Endodermal cell (in vitro differentiated cells): ENCODE measurements at regions not wholly inside any gene's neighbourhood (a gene's known extent, or its start where the extent isn't known, plus 50 kb on each side); places are given as distances from the start of the nearest gene placed in this dataset.

Source experiments
- DNase-seq: peaks from one replicate; pipeline ENCODE4 v3.0.0-alpha.2; 2017
- H3K27ac ChIP-seq: 2 replicates; pipeline ENCODE4 v1.5.1; 2013; ENCODE audit warnings: mild to moderate bottlenecking, low read depth, low read length, moderate library complexity
- H3K27me3 ChIP-seq: 2 replicates; pipeline ENCODE4 v1.6.1; 2013; ENCODE audit warnings: mild to moderate bottlenecking, low read length, moderate library complexity; ENCODE audit not compliant: insufficient read depth, control insufficient read depth, poor library complexity, severe bottlenecking
- H3K36me3 ChIP-seq: 2 replicates; pipeline ENCODE4 v1.7.0; 2013; ENCODE audit warnings: mild to moderate bottlenecking, low read length, moderate library complexity; ENCODE audit not compliant: control insufficient read depth, insufficient read depth
- H3K4me1 ChIP-seq: one replicate; pipeline ENCODE4 v1.7.0; 2013; ENCODE audit warnings: low read length; ENCODE audit not compliant: control insufficient read depth, insufficient read depth
- H3K4me3 ChIP-seq: 2 replicates; pipeline ENCODE4 v1.5.1; 2013; ENCODE audit warnings: mild to moderate bottlenecking, low read length, moderate library complexity
- H3K9ac ChIP-seq: 2 replicates; pipeline ENCODE4 v1.6.1; 2013; ENCODE audit warnings: mild to moderate bottlenecking, low read length, moderate library complexity; ENCODE audit not compliant: poor library complexity, severe bottlenecking; ENCODE audit errors: extremely low read depth
- H3K9me3 ChIP-seq: 2 replicates; pipeline ENCODE4 v1.6.1; 2013; ENCODE audit warnings: mild to moderate bottlenecking, low read length, moderate library complexity; ENCODE audit not compliant: control insufficient read depth
- H3K27ac Mint-ChIP-seq: 2 replicates; pipeline ENCODE4 v1.8.0; 2020; ENCODE audit warnings: mixed read lengths
- H3K27me3 Mint-ChIP-seq: 2 replicates; pipeline ENCODE4 v1.8.0; 2021; ENCODE audit warnings: mild to moderate bottlenecking, mixed read lengths; ENCODE audit not compliant: insufficient read depth
- H3K36me3 Mint-ChIP-seq: 2 replicates; pipeline ENCODE4 v1.8.0; 2020; ENCODE audit warnings: low read depth, mixed read lengths
- H3K4me1 Mint-ChIP-seq: 2 replicates; pipeline ENCODE4 v1.8.0; 2020; ENCODE audit warnings: mixed read lengths
- H3K4me3 Mint-ChIP-seq: 2 replicates; pipeline ENCODE4 v1.8.0; 2020; ENCODE audit warnings: mild to moderate bottlenecking, moderate library complexity, mixed read lengths
- H3K9me3 Mint-ChIP-seq: 2 replicates; pipeline ENCODE4 v1.8.0; 2020; ENCODE audit warnings: mild to moderate bottlenecking, mixed read lengths
- WGBS, 2 experiments: methylation state at CpG; one replicate each; pipeline versions ENCODE4 v1.1.5 to v1.1.7; 2013; ENCODE audit warnings: missing lambda C conversion rate in 2 of 2, mixed read lengths in 1 of 2; ENCODE audit not compliant: insufficient coverage in 1 of 2, insufficient read length in 1 of 2; 5-methylcytosine and 5-hydroxymethylcytosine counted together
- TF ChIP-seq, protein P1 (sequence below): fragments of 200-600 bp; sonication (generic); conservative IDR thresholded peaks from 2 replicates; pipeline ENCODE4 v1.5.0; 2021; ENCODE audit warnings: antibody characterized with exemption, mild to moderate bottlenecking

DNA sequence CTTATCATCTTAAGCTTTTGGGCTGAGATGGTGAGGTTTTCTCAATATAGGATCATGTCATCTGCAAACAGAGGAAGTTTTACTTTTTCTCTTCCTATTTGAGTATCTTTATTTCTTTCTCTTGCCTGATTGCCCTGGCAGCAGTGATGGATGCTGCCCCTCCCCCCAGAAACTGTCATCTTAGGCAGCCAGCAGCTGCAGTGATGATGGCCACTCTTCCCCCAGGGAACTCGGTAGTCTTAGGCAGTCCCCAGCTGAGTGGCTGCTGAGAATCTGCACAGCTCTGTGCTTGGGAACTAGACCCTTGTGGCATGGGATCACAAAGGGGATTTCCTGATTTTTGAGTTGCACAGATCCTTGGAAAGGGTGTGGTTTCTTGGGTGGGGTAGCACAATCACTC lies 791.1 kb upstream of the ALCAM start:
- Mint-ChIP-seq H3K27me3 (no peaks in the 10 kb centered on the region), H3K27ac (no peak overlapping the region)

DNA sequence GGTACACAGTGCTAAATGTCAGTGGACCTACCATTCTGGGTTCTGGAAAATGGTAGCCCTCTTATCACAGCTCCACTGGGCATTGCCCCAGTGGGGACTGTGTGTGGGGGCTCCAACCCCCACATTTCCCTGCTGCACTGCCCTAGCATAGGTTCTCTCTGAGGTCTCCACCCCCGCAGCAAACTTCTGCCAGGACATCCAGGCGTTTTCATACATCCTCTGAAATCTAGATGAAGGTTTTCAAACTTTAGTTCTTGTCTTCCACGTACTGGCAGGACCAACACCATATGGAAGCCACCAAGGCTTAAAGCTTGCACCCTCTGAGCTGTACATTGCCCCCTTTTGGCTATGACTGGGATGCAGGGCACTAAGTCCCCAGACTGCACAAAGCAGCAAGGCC lies 788.2 kb upstream of the ALCAM start:
- Mint-ChIP-seq H3K27ac (no peak overlapping the region), H3K27me3 (no peaks in the 10 kb centered on the region), H3K4me1 (no peaks in the 10 kb centered on the region), H3K4me3 (no peak overlapping the region), H3K9me3 (peaks cover 63% of the 10 kb centered on the region), H3K36me3 (peaks cover 4% of the 10 kb centered on the region)
- Histone ChIP-seq H3K4me3 (peak overlapping the region; percentile 15), H3K9me3 (peaks cover 38% of the 10 kb centered on the region), H3K27me3 (no peaks in the 10 kb centered on the region), H3K27ac (no peak overlapping the region), H3K9ac (no peak overlapping the region), H3K36me3 (no peaks in the 10 kb centered on the region), H3K4me1 (no peaks in the 10 kb centered on the region)
- peak; percentile 51 for DNase-seq
- WGBS, 2 experiments, result 79 to 86% methylated on average over 3 of the region's 3 CpGs
- TF ChIP-seq, protein P1, sequence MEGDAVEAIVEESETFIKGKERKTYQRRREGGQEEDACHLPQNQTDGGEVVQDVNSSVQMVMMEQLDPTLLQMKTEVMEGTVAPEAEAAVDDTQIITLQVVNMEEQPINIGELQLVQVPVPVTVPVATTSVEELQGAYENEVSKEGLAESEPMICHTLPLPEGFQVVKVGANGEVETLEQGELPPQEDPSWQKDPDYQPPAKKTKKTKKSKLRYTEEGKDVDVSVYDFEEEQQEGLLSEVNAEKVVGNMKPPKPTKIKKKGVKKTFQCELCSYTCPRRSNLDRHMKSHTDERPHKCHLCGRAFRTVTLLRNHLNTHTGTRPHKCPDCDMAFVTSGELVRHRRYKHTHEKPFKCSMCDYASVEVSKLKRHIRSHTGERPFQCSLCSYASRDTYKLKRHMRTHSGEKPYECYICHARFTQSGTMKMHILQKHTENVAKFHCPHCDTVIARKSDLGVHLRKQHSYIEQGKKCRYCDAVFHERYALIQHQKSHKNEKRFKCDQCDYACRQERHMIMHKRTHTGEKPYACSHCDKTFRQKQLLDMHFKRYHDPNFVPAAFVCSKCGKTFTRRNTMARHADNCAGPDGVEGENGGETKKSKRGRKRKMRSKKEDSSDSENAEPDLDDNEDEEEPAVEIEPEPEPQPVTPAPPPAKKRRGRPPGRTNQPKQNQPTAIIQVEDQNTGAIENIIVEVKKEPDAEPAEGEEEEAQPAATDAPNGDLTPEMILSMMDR, result no peak

More for the DNA sequence above, 791.1 kb upstream of the ALCAM start:
- H3K4me1 ChIP-seq, result no peaks in the 10 kb centered on the region
- DNase-seq, result no peak
- H3K9me3 Mint-ChIP-seq, result peaks cover 65% of the 10 kb centered on the region
- no peak overlapping the region for H3K9ac ChIP-seq
- H3K4me1 Mint-ChIP-seq, result no peaks in the 10 kb centered on the region
- no peak overlapping the region for H3K4me3 ChIP-seq
- no peak overlapping the region for H3K4me3 Mint-ChIP-seq
- no peaks in the 10 kb centered on the region for H3K27me3 ChIP-seq
- H3K36me3 ChIP-seq, result no peaks in the 10 kb centered on the region
- WGBS, 2 experiments, result 81% methylated on average over 1 of the region's 1 CpG; no CpG with 5 or more reads in 1 of the 2 experiments
- TF ChIP-seq, protein P1, result no peak
- no peak overlapping the region for H3K27ac ChIP-seq
- H3K36me3 Mint-ChIP-seq, result peaks cover 4% of the 10 kb centered on the region
- peaks cover 38% of the 10 kb centered on the region for H3K9me3 ChIP-seq

DNA sequence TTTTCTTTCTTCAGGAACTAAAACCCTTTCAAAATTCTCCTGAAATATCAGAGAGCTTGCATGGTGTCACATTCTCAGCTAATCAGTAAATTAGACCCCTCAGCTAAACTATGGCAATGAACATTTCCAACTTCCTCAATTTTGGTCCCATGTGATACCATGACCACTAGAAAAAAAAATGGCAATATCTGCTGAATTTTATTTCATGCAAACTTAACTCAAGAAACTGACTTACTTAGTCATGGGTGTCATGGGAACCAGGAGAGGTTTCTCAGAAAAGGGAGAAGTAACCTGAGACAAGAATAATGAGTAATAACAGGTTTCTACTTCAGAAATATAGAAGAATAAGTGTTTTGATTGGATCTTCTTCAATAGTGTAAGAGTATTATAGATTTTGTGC lies 784.6 kb upstream of the ALCAM start:
- H3K36me3 ChIP-seq, result no peaks in the 10 kb centered on the region
- H3K4me3 Mint-ChIP-seq, result no peak overlapping the region
- no peaks in the 10 kb centered on the region for H3K4me1 ChIP-seq
- H3K27ac ChIP-seq, result no peak overlapping the region
- no peak for DNase-seq
- H3K4me1 Mint-ChIP-seq, result peaks cover 4% of the 10 kb centered on the region
- no peak overlapping the region for H3K27ac Mint-ChIP-seq
- TF ChIP-seq, protein P1, result no peak
- no peaks in the 10 kb centered on the region for H3K27me3 Mint-ChIP-seq
- H3K9me3 Mint-ChIP-seq, result peaks cover 30% of the 10 kb centered on the region
- no peak overlapping the region for H3K4me3 ChIP-seq
- peaks cover 4% of the 10 kb centered on the region for H3K36me3 Mint-ChIP-seq
- H3K9ac ChIP-seq, result no peak overlapping the region
- no peaks in the 10 kb centered on the region for H3K27me3 ChIP-seq
- H3K9me3 ChIP-seq, result peaks cover 26% of the 10 kb centered on the region
